Esophagus squamous epithelium (tissue), 4 donors: ENCODE measurements at regions not wholly inside any gene's neighbourhood (a gene's known extent, or its start where the extent isn't known, plus 50 kb on each side); places are given as distances from the start of the nearest gene placed in this dataset.
"Not testable (repeated sequence)": the region's sequence is repeated elsewhere in the genome, so short reads cannot be mapped to it uniquely, and the experiment has no call there.

Source experiments
- CTCF ChIP-seq, 6 experiments: fragments of 450-650 bp in 4 of 6; fragments of 200-600 bp in 2 of 6; sonication (generic) in 2 of 6; IDR thresholded peaks; one replicate each; pipeline ENCODE4 v1.5.1; 2016 to 2019; ENCODE audit warnings: antibody characterized with exemption in 6 of 6, mild to moderate bottlenecking in 4 of 6, moderate library complexity in 4 of 6
- POLR2A ChIP-seq, 4 donors: fragments of 450-650 bp; IDR thresholded peaks; one replicate each; pipeline ENCODE4 v1.6.1; 2017; ENCODE audit warnings: antibody characterized with exemption in 4 of 4, mild to moderate bottlenecking in 4 of 4, moderate library complexity in 3 of 4

- not testable (repeated sequence) for TF ChIP-seq CTCF, POLR2A (IDR thresholded peaks at IDR 0.05)
These were observed 71.0 kb downstream of the SPRING1 start for GRCh38 chr12:116666829-116667228.
